Activated CD8-positive, alpha-beta T cell treated with anti-CD3 and anti-CD28 coated beads for 36 hours (primary cell): ENCODE measurements at regions not wholly inside any gene's neighbourhood (a gene's known extent, or its start where the extent isn't known, plus 50 kb on each side); places are given as distances from the start of the nearest gene placed in this dataset.

Experiments used
- ATAC-seq: fragments of 200-7000 bp; cut with Tn5 transposase; one replicate; pipeline ENCODE4 v1.10.0; 2021; ENCODE audit warnings: mild to moderate bottlenecking, moderate library complexity
- CTCF ChIA-PET: fragments of 350-600 bp; sonication (Branson Sonifier 250); formaldehyde crosslinking; loops from one replicate; lab custom pipeline; 2021; ENCODE audit warnings: antibody characterized with exemption; lab: Charles Lee
- POLR2A ChIA-PET: fragments of 350-600 bp; sonication (Branson Sonifier 250); formaldehyde crosslinking; loops from one replicate; lab custom pipeline; 2021; ENCODE audit warnings: antibody characterized with exemption; lab: Charles Lee
- DNase-seq: peaks from one replicate; pipeline ENCODE4 v3.0.0-alpha.2; 2020
- H3K27ac Mint-ChIP-seq: one replicate; pipeline ENCODE4 v1.8.0; 2021; ENCODE audit warnings: mild to moderate bottlenecking, mixed read lengths
- H3K27me3 Mint-ChIP-seq: one replicate; pipeline ENCODE4 v1.8.0; 2021; ENCODE audit warnings: mixed read lengths
- H3K36me3 Mint-ChIP-seq: one replicate; pipeline ENCODE4 v1.8.0; 2021; ENCODE audit warnings: low read depth, mixed read lengths
- H3K4me1 Mint-ChIP-seq: one replicate; pipeline ENCODE4 v1.8.0; 2021; ENCODE audit warnings: low read depth, mixed read lengths
- H3K4me3 Mint-ChIP-seq: one replicate; pipeline ENCODE4 v1.8.0; 2021; ENCODE audit warnings: mild to moderate bottlenecking, moderate library complexity, mixed read lengths
- H3K9me3 Mint-ChIP-seq: one replicate; pipeline ENCODE4 v1.8.0; 2021; ENCODE audit warnings: mixed read lengths
- intact Hi-C: fragments of 100-400 bp; cut with micrococcal nuclease; formaldehyde crosslinking; loops from one replicate; pipeline ENCODE4 v1.10.0; 2022
- TF ChIP-seq, protein P1 (sequence below): fragments of 200-600 bp; IDR thresholded peaks from one replicate; pipeline ENCODE4 v1.8.0; 2022; ENCODE audit warnings: antibody characterized with exemption, mild to moderate bottlenecking

GRCh38 chr13:83272076-83272475 is 610.2 kb downstream of the SLITRK1 start:
- H3K27ac Mint-ChIP-seq: no peak overlapping the region
- no peaks in the 10 kb centered on the region for H3K4me1 Mint-ChIP-seq
- CTCF ChIA-PET: no interaction called here
- TF ChIP-seq, protein P1, sequence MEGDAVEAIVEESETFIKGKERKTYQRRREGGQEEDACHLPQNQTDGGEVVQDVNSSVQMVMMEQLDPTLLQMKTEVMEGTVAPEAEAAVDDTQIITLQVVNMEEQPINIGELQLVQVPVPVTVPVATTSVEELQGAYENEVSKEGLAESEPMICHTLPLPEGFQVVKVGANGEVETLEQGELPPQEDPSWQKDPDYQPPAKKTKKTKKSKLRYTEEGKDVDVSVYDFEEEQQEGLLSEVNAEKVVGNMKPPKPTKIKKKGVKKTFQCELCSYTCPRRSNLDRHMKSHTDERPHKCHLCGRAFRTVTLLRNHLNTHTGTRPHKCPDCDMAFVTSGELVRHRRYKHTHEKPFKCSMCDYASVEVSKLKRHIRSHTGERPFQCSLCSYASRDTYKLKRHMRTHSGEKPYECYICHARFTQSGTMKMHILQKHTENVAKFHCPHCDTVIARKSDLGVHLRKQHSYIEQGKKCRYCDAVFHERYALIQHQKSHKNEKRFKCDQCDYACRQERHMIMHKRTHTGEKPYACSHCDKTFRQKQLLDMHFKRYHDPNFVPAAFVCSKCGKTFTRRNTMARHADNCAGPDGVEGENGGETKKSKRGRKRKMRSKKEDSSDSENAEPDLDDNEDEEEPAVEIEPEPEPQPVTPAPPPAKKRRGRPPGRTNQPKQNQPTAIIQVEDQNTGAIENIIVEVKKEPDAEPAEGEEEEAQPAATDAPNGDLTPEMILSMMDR: no peak
- POLR2A ChIA-PET: no interaction called here
- no peaks in the 10 kb centered on the region for H3K36me3 Mint-ChIP-seq
- no peaks in the 10 kb centered on the region for H3K9me3 Mint-ChIP-seq
- intact Hi-C loops: no loop called here
- no peak overlapping the region for H3K4me3 Mint-ChIP-seq
- ATAC-seq: no peak
- no peak for DNase-seq
- no peaks in the 10 kb centered on the region for H3K27me3 Mint-ChIP-seq

- intact Hi-C loops: no loop called here
- POLR2A ChIA-PET: no interaction called here
- TF ChIP-seq, protein P1: no peak
- Mint-ChIP-seq H3K9me3 (no peaks in the 10 kb centered on the region), H3K4me1 (no peaks in the 10 kb centered on the region), H3K27me3 (no peaks in the 10 kb centered on the region), H3K4me3 (no peak overlapping the region), H3K36me3 (no peaks in the 10 kb centered on the region), H3K27ac (no peak overlapping the region)
- ATAC-seq: no peak
- CTCF ChIA-PET: no interaction called here
- DNase-seq: no peak
These were observed 617.0 kb downstream of the SLITRK1 start for GRCh38 chr13:83265279-83265678.

- Mint-ChIP-seq H3K36me3 (no peaks in the 10 kb centered on the region), H3K27ac (no peak overlapping the region), H3K27me3 (no peaks in the 10 kb centered on the region), H3K4me1 (no peaks in the 10 kb centered on the region), H3K4me3 (no peak overlapping the region), H3K9me3 (peaks cover 3% of the 10 kb centered on the region)
- TF ChIP-seq, protein P1: no peak
- intact Hi-C loops: no loop called here
- ChIA-PET CTCF (no interaction called here), POLR2A (no interaction called here)
- DNase-seq (no peak), ATAC-seq (no peak)
These were observed 633.5 kb downstream of the SLITRK1 start for GRCh38 chr13:83248751-83249150.

GRCh38 chr13:83232626-83233025 is 649.6 kb downstream of the SLITRK1 start:
- no peaks in the 10 kb centered on the region for H3K36me3 Mint-ChIP-seq
- H3K27ac Mint-ChIP-seq: no peak overlapping the region
- no peaks in the 10 kb centered on the region for H3K4me1 Mint-ChIP-seq
- intact Hi-C loops: no loop called here
- DNase-seq (no peak), ATAC-seq (no peak)
- ChIA-PET POLR2A (no interaction called here), CTCF (no interaction called here)
- H3K27me3 Mint-ChIP-seq: no peaks in the 10 kb centered on the region
- H3K9me3 Mint-ChIP-seq: peaks cover 2% of the 10 kb centered on the region
- H3K4me3 Mint-ChIP-seq: no peak overlapping the region
- TF ChIP-seq, protein P1: no peak

DNA sequence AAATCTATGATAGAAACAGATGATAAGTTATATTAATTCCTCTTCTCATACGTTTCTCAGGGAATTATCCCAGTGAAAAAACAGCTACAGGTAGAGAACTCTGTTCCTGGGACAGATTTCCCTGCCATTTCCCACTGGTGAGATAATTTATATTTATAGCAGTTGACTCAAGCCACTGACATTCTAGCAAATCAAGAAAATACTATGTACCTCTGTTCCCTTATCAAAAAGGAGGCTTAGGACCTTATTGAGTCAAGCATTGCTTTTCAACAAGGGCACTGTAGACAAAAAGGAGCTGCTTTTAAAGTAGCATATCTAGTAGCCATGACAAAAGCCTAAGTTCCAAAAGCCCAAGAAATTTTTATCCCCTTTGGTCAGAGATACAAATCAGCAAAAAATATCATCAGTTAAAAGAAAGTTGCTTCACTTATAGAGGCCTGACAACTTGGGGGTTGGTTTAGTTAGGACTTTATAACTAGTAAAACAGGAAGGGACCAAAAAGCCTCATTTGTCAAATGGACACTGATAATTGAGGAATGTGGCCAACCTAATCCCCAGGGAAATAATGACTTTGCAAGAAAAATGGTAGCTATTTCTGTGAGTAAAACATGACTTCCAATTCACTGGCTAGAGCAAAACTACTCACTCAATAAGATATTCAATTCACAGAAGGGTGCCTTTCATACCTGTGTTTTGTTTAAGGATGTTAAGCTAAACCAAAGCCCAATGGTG is 652.5 kb downstream of the SLITRK1 start:
- DNase-seq: no peak
- POLR2A ChIA-PET: no interaction called here
- Mint-ChIP-seq H3K9me3 (peaks cover 2% of the 10 kb centered on the region), H3K27me3 (no peaks in the 10 kb centered on the region), H3K4me3 (no peak overlapping the region), H3K4me1 (no peaks in the 10 kb centered on the region), H3K27ac (no peak overlapping the region), H3K36me3 (no peaks in the 10 kb centered on the region)
- no peak for ATAC-seq
- intact Hi-C loops: no loop called here
- TF ChIP-seq, protein P1: no peak
- CTCF ChIA-PET: no interaction called here
